Testis (tissue), 2 donors: ENCODE measurements at regions not wholly inside any gene's neighbourhood (a gene's known extent, or its start where the extent isn't known, plus 50 kb on each side); places are given as distances from the start of the nearest gene placed in this dataset.
"Not testable (repeated sequence)": the region's sequence is repeated elsewhere in the genome, so short reads cannot be mapped to it uniquely, and the experiment has no call there.

Experiments used
- DNase-seq: peaks from one replicate; pipeline ENCODE4 v3.0.0-alpha.2; 2019
- H3K27ac ChIP-seq, 2 donors: fragments of 200-600 bp; sonication (generic); one replicate each; pipeline ENCODE4 v1.5.1; 2019
- H3K27me3 ChIP-seq: fragments of 200-600 bp; sonication (generic); one replicate; pipeline ENCODE4 v1.5.1; 2019
- H3K36me3 ChIP-seq: fragments of 200-600 bp; sonication (generic); one replicate; pipeline ENCODE4 v1.5.1; 2017; ENCODE audit warnings: low read depth; ENCODE audit errors: missing control alignments
- H3K4me1 ChIP-seq: fragments of 200-600 bp; sonication (generic); one replicate; pipeline ENCODE4 v1.5.1; 2019
- H3K4me3 ChIP-seq, 2 donors: fragments of 200-600 bp; sonication (generic); one replicate each; pipeline ENCODE4 v1.5.1; 2017 to 2019
- H3K9me3 ChIP-seq: fragments of 200-600 bp; sonication (generic); one replicate; pipeline ENCODE4 v1.5.1; 2017
- CTCF ChIP-seq, 3 experiments: fragments of 450-650 bp in 2 of 3; fragments of 200-600 bp in 1 of 3; sonication (generic) in 1 of 3; IDR thresholded peaks; one replicate each; pipeline ENCODE4 v1.5.1; 2016 to 2019; ENCODE audit warnings: antibody characterized with exemption in 3 of 3, mild to moderate bottlenecking in 2 of 3, moderate library complexity in 1 of 3
- POLR2A ChIP-seq: fragments of 450-650 bp; IDR thresholded peaks from one replicate; pipeline ENCODE4 v1.6.1; 2017; ENCODE audit warnings: antibody characterized with exemption, mild to moderate bottlenecking, moderate library complexity
- WGBS, 2 donors: methylation state at CpG; one replicate each; pipeline ENCODE4 v1.1.5; 2018; 5-methylcytosine and 5-hydroxymethylcytosine counted together
- intact Hi-C: fragments of 100-400 bp; cut with DNase I; formaldehyde crosslinking; loops from one replicate; pipeline ENCODE4 v1.15.1; 2023; ENCODE audit warnings: low total_unique reads

DNA sequence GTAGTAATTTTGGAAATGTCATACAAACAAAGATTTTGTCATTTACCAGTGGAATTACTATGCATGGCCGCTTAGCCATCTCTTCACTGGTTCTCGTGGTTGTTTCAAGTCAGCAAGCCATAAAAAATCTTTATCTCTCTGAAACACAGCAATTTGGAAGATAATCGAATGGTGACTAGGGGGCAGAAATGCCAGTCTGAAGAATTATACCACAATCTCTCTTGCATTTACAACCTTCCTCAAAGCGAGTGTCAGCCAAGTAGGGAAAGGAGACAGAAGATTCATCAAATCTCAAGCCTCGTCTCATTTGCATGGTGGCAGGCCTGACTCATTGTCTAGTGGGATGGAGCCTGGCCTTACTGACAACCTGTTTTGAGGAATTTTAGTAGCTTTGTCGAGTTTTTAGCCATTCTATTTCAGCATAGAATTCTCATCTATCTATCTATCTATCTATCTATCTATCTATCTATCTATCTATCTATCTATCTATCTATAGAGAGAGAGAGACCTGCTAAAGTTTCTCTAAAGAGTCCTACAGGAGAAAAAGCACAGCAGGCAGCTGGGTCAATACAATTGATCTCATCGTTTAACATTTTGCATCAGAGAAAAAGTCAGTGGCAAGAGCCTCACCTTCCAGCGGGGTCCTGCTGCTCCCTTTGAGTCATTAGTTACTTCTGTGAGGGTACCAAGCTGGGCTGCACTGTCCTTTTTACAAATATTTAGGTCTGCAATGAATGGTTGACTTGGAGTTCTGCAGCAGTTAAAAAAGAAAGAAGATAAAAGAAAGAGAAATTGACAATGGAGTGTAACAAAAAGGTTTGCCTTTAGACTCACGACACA, 572.8 kb downstream of the TFAP2A start:
- Histone ChIP-seq H3K4me1 (no peaks in the 10 kb centered on the region), H3K4me3 (no peak overlapping the region), H3K36me3 (no peaks in the 10 kb centered on the region), H3K27me3 (no peaks in the 10 kb centered on the region), H3K9me3 (no peaks in the 10 kb centered on the region), H3K27ac (no peak overlapping the region)
- TF ChIP-seq POLR2A: no peak
- TF ChIP-seq CTCF (IDR thresholded peaks at IDR 0.05): no peak
- intact Hi-C loops: no loop called here
- WGBS, 2 donors: 44 to 55% methylated on average over 9 of the region's 9 CpGs
- no peak for DNase-seq

DNA sequence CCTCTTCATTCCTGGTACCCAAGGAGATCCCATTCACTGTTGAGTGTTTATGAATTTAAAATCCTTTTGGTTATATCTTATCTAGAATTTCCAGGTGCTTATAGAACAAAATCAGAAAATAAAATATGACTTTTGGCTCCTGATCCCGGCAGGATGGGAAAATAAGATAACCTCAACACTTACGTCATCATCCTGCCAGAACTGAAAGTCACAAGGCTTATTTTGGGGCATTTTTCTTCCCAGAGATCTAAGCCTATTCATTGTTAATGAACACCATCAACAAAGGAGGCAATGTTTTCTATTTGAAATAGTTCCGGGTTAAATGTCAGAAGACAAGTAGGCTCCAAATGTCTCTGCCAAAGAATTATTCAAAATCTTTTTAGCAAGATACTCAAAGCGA, 580.6 kb downstream of the TFAP2A start:
- TF ChIP-seq CTCF (IDR thresholded peaks at IDR 0.05): no peak
- TF ChIP-seq POLR2A: no peak
- intact Hi-C loops: no loop called here
- Histone ChIP-seq H3K27me3 (no peaks in the 10 kb centered on the region), H3K27ac (no peak overlapping the region), H3K9me3 (no peaks in the 10 kb centered on the region), H3K4me1 (no peaks in the 10 kb centered on the region), H3K36me3 (no peaks in the 10 kb centered on the region), H3K4me3 (no peak overlapping the region)
- no peak for DNase-seq
- 77 to 82% methylated on average over 4 of the region's 4 CpGs for WGBS, 2 donors

DNA sequence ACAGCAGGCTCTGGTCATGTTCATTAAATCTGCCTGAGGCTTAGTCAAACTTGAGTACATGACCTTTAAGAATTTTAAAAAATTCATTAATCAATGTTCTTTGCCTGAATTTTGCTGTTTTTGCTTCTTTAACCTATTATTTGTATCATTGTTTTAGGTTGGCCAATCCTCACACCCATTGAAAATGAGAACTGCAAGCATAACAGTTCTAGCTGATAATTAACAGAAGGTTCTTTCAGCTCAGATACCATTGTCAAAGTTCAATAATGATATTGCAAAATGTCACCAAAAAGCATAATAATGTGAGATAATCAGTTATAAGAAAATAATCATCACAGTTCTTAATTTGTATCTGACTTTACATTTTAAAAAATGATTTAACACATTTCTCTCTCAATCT, 583.1 kb downstream of the TFAP2A start:
- no peaks in the 10 kb centered on the region for H3K9me3 ChIP-seq
- H3K27ac ChIP-seq: no peak overlapping the region
- TF ChIP-seq POLR2A: no peak
- TF ChIP-seq CTCF (IDR thresholded peaks at IDR 0.05): no peak
- no peaks in the 10 kb centered on the region for H3K27me3 ChIP-seq
- H3K4me1 ChIP-seq: no peaks in the 10 kb centered on the region
- no peak for DNase-seq
- intact Hi-C loops: no loop called here
- no peak overlapping the region for H3K4me3 ChIP-seq
- no peaks in the 10 kb centered on the region for H3K36me3 ChIP-seq

- no peak for TF ChIP-seq POLR2A
- TF ChIP-seq CTCF (IDR thresholded peaks at IDR 0.05): no peak
- intact Hi-C loops: no loop called here
- Histone ChIP-seq H3K36me3 (no peaks in the 10 kb centered on the region), H3K4me3 (no peak overlapping the region), H3K27ac (no peak overlapping the region), H3K4me1 (no peaks in the 10 kb centered on the region), H3K9me3 (no peaks in the 10 kb centered on the region), H3K27me3 (no peaks in the 10 kb centered on the region)
- no peak for DNase-seq
- 45 to 60% methylated on average over 2 of the region's 2 CpGs for WGBS, 2 donors
These were observed 584.1 kb downstream of the TFAP2A start for GRCh38 chr6:9830808-9831207.

DNA sequence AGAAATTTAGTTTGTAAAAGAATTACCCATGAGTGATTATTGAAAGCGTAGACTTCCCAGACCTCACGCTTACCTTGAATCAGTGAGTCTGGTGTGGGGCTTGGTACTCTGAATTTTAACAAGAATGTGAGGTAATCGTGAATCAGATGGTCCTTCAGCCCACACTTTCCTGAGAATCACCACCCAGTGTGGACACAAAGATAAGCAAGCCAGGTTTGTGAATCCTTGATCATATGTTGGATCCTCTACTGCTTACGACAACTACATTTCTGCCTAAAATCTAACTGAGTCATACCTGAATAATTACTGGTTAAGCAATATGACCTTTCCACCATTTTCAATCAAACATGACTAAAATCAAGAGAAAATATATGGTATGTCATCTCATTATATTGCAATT, 589.3 kb downstream of the TFAP2A start:
- WGBS, 2 donors: 87 to 89% methylated on average over 4 of the region's 4 CpGs
- Histone ChIP-seq H3K27me3 (no peaks in the 10 kb centered on the region), H3K9me3 (no peaks in the 10 kb centered on the region), H3K4me1 (no peaks in the 10 kb centered on the region), H3K4me3 (no peak overlapping the region), H3K27ac (no peak overlapping the region), H3K36me3 (no peaks in the 10 kb centered on the region)
- TF ChIP-seq CTCF (IDR thresholded peaks at IDR 0.05) (no peak), POLR2A (no peak)
- DNase-seq: no peak
- intact Hi-C loops: no loop called here

DNA sequence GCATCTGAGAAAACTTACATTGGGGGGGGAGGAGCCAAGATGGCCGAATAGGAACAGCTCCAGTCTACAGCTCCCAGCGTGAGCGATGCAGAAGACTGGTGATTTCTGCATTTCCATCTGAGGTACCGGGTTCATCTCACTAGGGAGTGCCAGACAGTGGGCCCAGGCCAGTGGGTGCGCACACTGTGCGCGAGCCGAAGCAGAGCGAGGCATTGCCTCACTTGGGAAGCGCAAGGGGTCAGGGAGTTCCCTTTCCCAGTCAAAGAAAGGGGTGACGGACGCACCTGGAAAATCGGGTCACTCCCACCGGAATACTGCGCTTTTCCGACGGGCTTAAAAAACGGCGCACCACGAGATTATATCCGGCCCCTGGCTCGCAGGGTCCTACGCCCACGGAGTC, 604.1 kb downstream of the TFAP2A start:
- DNase-seq, H3K27me3 ChIP-seq, H3K9me3 ChIP-seq, intact Hi-C loops, H3K4me1 ChIP-seq, H3K27ac ChIP-seq, H3K36me3 ChIP-seq: not testable (repeated sequence)
- 80 to 92% methylated on average over 20 to 24 of the region's 24 CpGs for WGBS, 2 donors
- peak overlapping the region in 1 of 2 donors; percentile 15 for H3K4me3 ChIP-seq
